GM18508 (cell line): ENCODE measurements at regions not wholly inside any gene's neighbourhood (a gene's known extent, or its start where the extent isn't known, plus 50 kb on each side); places are given as distances from the start of the nearest gene placed in this dataset.

Experiments used
- ATAC-seq: cut with Tn5 transposase; IDR thresholded peaks from one replicate; pipeline ENCODE4 v1.9.1; 2021; ENCODE audit warnings: moderate number of reproducible peaks; ENCODE audit not compliant: insufficient read depth, unreplicated experiment

DNA sequence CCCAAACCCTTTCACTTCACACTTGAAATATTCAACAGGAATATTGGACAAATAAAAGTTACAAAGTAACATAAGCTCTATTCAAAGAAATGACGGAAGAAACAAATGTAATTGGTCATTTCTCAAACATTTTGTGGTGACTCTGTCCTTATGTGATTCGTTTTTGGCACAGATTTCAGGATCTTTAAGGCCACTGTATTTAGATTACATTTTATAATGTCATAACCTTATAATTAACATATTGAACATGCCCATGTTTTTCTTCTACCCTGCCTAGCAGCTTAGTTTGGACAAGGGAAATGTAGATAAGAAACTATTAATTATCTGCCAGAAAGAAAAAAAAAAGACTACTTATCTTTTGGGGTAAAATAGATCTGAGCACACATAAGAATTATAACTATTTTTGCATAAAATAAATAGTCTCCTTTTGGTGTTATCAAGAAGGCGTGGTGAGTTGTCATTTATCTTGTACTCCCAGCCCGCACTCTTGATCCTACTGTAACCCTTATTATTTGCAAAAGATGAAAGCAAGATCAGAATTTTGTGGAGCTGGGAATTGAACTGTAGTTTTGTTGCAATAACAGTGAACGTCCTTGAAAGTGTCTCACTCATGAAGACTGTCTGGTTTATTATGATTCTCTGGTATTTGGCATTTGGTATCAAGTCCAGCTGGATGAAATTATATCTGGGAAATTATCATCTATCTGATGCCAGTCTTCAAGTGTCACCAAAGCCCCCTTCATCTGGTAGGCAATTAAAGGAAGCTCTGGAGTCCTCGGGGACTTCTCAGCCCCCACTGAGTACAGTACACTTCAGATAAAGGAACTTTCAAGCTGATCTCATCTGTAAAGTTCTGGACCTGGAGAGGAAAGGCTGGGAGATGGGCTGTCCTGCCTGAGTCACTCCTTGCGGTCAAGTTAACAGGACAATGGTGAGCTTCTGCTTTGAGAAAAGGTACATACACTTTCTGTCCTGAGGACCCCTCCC lies 175.7 kb upstream of the INHBA start:
- no peak for ATAC-seq

DNA sequence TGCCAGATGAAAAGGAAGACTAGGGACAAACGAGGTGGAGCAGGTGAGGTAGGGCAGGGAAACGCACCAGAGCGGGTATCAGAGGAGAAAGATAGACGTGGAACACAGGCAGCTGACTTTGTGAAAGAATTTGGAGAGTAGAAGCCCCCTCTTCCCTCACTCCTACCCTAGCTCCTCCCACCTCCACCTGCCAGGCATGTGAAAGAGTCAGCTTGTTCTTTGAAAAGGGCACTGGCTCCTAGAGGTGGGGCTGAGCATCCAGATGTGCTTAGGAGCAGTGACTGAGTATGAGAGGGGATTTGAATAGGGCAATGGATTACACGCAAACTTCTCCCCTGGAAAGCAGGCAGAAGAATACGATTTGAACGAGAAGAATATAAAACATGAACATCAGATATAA lies 174.2 kb upstream of the INHBA start:
- ATAC-seq, result no peak

DNA sequence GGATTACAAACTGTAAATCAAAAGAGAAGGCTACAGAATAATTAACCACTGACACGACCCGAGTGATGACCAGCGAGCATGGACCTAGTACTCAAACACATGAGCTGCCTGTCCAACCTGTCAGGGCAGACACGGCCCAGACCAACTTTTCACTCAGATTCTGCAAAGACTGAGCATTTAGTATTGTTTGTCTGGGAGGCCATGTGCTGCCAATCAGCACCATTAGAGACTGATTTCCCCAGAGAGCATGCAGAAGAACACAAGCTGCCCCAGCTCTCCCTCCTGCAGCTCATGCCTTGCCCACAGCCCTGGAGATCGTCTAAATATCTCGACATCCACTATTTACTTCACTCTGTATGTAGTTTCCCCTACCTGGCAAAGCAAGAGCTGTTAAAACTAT lies 172.6 kb upstream of the INHBA start:
- ATAC-seq, result no peak

DNA sequence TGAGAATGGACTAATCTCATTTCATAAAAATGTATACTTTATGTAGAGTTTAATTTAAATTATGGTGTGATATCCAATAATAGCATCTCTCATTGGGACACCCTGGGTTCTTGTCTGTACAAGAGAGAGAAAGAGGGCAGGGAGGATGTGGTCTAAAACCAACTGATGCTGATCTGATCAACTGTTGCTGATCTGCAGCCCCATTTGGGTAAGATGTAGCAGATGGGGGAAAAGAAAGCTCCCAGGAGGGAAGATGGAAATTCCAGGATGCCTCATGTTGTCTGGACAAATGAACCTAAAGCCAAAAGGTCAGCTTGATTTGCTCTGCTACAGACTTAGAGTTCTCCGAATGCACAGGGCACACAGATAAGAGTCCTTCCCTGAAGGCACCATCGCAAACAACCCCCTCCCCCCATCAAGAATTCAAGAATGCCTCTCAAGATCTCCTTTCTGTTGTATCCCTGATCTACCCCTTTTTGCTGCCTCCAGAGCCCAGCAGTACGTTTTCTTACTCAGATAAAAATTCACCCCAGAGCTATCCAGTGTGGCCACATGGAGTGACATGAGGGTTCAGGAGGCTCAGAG lies 171.4 kb upstream of the INHBA start:
- no peak for ATAC-seq

DNA sequence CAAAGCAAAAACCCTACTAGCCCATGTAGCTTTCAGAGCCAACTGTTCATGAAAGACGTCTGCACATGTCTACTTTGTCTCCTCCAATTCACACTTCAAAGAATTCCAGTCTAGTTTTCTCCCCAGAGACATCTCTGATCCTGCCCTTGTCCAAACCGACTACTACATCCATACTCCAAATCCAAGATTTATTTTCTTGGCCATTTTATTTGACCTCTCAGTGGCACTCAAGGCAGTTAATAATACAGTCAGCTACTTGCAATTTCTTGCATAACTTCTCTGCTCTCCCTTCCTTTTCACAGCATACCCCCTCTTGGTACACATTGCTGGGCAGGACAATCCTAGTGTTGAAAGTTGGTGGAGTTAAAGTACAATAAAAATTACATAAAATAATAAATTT lies 170.9 kb upstream of the INHBA start:
- no peak for ATAC-seq

DNA sequence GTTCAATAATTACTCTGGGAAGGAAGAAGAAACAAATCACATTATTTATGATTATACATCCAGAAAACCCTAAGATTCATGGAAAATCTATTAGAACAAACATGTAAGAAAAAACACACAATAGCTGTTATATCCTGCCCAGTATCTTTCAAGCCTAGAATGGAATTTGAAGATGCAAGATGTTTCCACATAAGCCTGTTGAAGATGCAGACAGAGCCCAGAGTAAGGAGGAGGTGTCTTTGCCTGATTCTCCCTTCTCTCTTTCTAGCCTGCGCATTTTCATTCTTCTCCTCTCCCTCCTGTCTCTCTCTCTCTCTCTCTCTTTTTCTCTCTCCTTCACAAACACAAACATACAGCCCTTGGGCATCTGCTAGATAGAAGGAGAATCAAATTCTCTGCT lies 170.1 kb upstream of the INHBA start:
- no peak for ATAC-seq

DNA sequence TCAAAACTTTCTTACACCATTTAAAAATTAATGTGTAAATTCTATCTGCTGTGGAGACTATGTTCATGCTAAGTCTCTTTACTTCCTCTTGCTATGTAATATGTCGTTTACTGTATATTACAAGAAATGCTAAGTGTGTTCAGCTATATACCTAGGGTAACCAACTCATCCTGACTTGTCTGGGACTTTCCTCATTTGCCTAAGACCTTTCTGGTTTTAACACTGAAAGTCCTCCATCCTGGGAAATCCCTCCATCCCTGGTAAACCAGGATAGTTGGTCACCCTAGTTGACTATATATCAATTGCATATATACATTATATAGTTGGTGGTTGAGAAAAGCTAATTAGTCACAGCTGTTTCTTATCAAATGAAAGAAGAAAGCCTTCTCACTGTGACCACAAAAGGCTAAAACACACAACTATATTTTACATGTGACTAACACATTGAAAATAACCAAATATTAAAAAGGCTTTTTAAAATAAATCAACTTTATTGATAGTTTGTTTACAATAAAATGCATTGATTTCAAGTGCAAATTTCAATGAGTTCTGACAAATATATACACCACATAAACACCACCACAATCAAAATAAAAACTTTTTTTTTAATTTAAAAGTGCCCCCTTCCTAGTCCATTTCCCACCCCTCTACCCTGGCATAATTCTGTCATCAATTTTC lies 167.7 kb upstream of the INHBA start:
- ATAC-seq, result no peak

DNA sequence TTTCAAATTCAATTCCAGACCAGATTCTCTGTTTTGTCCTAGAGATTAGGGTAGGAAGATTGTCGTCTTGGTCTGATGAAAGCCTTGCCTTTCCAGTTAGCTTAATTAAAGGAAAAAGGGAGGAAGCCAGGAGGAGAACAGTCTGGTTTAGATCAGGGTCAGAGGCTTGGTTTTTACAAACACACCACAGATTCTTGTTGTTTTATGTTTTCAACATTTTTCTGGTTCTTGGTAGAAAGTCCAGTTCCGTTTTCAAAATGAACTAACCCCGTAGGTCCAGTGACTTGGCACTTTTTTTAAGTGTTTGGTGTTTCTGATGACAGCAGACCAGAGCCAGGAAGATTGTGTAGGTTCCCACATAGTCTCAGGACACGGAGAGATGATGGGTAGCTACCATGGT lies 167.1 kb upstream of the INHBA start:
- no peak for ATAC-seq

DNA sequence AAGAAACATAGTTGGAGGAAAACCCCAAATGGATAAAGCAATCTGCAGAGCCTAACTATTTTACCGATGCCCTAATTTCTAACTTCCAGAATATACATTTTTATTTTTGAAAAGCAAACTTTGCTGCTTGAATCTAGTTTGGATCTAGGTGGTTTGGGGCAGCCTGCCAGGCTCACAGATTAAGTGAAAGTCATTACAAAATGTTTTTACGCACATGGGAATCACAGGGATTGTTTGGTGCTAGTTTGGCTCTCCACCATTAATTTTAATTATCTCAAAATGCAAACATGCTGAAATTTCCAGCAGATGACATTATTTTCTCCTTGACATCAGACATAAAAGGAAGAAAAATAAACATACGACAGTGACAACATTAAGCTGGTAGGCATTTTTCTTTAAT lies 166.7 kb upstream of the INHBA start:
- ATAC-seq, result no peak

DNA sequence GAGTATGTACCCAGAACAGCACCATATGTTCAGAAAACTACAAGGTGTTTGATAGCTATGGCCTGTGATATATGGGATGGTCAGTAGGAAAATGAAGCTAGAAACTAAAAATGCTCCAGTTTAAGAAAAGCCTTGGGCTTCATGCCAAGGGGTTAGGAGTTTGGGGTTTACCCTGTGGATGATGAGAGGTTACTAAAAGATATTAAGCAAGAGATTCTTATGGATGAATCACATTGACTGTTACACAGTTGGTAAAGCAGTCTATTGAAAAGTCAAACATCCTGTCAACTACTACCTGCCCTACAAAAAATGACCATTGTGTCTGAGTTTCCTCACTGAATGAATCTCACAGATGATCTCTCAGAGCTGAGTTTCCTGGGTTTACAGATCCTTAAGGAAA lies 166.2 kb upstream of the INHBA start:
- ATAC-seq, result no peak

DNA sequence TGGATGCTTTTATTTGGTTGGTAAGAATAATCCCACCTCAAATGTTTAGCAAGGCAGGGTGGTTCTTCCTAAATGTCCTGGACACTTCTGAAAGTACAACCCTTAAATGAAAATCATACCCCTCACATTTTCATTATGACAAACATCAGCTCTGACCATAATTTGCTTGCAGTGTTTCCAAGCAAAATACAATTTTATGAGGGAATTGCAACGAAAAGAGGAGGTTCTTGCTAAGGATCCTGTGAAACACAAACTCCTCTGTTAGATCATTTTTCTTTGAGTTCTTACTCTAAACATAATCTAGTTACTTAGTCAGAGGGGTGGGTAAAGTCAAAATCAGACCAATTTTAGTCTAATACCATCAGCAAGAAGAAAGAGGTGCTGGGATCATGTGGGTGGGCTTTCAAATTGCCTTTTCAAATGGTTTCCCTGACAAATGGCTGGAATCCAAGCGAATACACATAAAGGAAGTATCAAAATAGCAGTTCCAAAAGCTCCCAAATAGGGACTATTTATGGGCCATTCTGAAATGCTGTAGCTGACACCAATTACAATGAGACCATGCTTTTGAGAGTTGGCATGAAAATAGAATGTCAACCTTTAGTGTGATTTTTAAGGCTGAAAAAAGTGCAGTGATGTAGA lies 164.9 kb upstream of the INHBA start:
- ATAC-seq, result no peak

DNA sequence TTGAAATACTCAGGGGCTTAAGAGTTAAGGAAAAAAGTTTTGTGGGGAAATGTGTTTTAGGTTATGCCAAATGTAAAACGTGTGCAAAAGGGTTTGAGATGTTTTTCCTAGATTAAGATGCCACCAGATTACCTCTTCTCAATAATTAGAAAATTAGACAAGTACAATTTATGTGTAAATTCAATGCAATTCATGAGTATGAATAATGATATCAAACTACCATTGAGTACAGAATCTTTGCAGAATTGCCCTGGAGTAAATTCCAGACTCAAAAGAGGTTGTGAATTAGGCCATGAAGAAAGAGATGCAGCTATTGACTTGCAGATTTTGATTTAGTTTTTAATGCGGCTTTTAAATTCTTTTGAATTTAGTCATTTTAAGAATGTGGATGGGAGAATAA lies 159.4 kb upstream of the INHBA start:
- no peak for ATAC-seq

DNA sequence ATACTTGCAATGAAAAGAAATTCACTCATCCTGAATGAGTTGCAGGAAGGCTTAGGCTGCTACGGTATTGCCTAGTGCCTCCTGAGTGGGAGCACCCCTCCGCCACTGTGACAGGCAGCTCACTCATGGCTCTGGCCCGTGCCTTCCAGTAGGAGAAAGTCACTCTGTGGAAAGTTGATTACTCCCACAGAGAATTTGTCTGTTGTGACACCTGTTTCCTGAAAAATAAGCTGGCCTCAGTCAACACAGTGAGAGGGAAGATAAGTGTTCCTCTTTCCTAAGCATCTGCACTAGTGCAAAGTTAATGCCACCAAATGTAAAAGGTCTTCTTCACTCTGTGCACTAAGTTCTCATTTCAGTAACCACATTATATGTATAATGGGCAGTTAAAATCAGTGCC lies 158.8 kb upstream of the INHBA start:
- no peak for ATAC-seq

DNA sequence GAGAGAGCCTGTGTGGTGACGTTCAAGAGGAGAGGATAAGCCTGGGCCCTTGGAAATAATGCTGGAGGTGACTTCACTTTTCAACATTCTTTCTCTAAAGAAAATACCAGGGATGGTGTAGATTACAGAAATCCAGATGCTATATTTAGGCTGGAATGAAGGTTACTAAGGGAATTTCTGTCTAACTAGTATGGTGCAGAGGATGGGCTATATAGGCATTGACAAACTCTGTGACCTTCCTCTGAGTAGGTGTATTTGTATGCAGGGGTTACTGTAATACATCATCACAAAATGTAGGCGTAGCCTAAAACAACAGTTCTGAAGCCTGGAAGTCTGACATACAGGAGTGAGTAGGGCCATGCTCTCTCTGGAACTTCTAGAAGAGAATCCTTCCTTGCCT lies 155.3 kb upstream of the INHBA start:
- ATAC-seq, result no peak

DNA sequence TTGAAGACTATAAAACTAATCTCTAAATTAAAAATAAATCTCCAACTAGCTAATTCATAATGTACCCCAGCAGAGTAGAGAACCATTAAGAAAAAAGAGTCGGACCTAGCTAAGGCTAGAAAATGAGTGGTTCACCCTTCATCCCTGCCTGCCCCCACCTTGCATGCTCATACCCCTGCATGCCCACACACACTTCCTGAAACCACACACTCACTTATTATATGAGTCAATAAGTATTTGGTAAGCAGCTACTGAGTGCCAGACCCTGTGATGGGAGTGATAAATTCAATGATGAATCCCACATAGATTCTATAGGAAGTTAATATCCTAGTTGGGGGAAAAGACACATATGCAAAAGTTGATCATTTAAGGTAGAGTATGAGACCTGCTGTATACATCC lies 152.9 kb upstream of the INHBA start:
- ATAC-seq, result no peak

DNA sequence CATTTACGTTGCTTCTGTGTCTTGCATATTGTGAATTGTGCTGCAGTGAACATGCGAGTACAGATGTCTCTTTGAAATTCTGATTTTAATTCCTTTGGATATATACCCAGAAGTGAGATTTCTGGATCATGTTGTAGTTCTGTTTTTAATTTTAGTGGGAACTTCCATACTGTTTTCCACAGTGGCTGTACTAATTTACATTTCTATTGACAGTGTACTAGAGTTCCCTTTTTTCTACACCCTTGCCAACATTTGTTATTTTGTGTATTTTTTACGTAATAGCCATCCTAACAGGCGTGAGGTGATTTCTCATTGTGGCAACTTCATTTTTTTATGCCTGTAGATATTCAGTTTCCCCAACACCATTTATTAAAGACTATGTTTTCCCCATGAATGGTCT lies 144.7 kb upstream of the INHBA start:
- no peak for ATAC-seq

DNA sequence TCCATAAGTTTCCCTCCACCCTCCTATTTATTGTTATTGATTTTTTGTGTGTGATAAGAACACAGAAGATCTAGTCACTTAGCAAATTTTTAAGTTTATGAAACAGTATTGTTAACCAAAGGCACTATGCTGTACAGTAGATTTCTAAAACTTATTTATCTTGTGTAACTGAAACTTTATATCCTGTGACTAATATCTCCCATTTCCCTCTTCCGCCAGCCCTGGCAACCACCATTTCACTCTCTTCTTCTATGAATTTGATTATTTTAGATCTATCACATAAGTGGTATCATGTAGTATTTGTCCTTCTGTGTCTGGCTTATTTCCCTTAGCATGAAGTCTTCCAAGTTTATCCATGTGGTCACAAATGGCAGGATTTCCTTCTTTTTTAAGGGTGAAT lies 144.3 kb upstream of the INHBA start:
- ATAC-seq, result no peak

DNA sequence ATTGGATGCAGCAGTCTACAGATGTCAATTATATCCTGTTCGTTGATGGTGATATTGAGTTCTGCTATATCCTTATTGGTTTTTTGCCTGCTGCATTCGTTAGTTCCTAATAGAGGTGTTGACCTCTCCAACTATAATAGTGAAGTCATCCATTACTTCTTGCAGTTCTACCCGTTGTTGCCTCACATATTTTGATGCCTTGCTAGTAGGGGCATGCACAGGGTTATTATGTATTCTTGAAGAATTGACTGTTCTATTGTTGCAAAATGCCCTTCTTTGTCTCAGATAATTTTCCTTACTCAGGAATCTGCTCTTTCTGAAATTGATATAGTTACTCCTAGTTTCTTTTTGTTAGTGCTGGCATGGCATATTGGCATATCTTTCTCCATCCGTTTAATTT lies 140.1 kb upstream of the INHBA start:
- no peak for ATAC-seq

DNA sequence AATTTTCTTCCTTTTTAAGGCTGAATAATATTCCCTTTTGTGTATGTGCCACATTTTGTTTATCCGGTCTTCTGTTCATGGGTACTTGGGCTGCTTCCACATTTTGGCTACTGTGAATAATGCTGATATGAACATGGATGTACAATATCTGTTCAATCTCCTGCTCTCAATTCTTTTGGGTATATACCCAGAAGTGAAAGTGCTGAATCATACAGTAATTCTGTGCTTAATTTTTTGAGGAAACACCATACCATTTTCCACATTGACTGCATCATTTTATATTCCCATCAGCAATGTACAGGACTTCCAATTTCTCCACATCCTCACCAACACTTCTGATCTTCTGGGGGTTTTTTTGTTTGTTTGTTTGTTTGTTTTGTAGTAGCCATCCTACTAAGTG lies 135.0 kb upstream of the INHBA start:
- no peak for ATAC-seq

DNA sequence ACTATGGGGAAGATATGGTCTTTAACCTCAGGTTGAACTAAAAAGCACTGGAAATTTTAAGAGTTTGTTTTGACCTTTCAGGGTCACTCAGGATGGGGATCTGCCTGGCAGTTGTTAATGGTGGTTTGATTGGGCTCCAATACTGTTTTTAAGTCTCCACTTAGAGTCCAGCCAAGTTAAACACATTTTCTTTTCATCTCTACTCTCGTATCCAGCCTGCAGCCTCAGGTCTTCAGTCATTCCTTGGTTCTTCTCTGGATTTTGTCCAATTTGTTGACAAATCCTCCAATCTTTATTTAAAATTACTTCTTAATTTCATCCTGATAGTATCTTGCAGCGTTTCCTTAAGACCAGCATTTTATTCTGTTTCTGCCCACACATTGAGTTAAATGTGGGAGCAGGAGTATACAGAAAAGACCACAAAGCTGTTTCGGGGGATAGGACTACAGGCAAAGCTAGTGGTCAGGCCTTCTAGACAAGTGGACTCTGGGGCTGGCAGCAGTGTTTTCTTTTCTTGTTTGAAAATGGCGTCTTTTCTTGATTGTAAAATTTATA lies 133.2 kb upstream of the INHBA start:
- ATAC-seq, result no peak
